Right lobe of liver (tissue), 6 donors: ENCODE measurements at regions not wholly inside any gene's neighbourhood (a gene's known extent, or its start where the extent isn't known, plus 50 kb on each side); places are given as distances from the start of the nearest gene placed in this dataset.

ENCODE experiments used
- ATAC-seq, 4 donors: fragments of 200-7000 bp; cut with Tn5 transposase; one replicate each; pipeline ENCODE4 v1.9.1; 2020; ENCODE audit warnings: mild to moderate bottlenecking in 4 of 4, moderate library complexity in 4 of 4
- DNase-seq, 3 donors: peaks; one replicate each; pipeline ENCODE4 v3.0.0-alpha.2; 2020
- H3K27ac ChIP-seq, 3 donors: fragments of 200-600 bp; one replicate each; pipeline ENCODE4 v1.8.0; 2022
- H3K27me3 ChIP-seq, 2 donors: fragments of 200-600 bp; one replicate each; pipeline ENCODE4 v1.8.0; 2022
- H3K36me3 ChIP-seq, 4 donors: fragments of 200-600 bp; sonication (generic) in 1 of 4; one replicate each; pipeline versions ENCODE4 v1.5.1 to v1.8.0; 2017 to 2022; ENCODE audit warnings: control low read depth in 1 of 4
- H3K4me1 ChIP-seq, 4 donors: fragments of 200-600 bp; sonication (generic) in 1 of 4; one replicate each; pipeline versions ENCODE4 v1.5.1 to v1.8.0; 2017 to 2022; ENCODE audit warnings: control low read depth in 1 of 4
- H3K4me3 ChIP-seq, 3 donors: fragments of 200-600 bp; one replicate each; pipeline ENCODE4 v1.8.0; 2022
- H3K9me3 ChIP-seq, 4 donors: fragments of 200-600 bp; sonication (generic) in 1 of 4; one replicate each; pipeline versions ENCODE4 v1.5.1 to v1.8.0; 2017 to 2022; ENCODE audit warnings: control low read depth in 1 of 4
- CTCF ChIP-seq, 4 donors: fragments of 200-600 bp in 3 of 4; fragments of 450-650 bp in 1 of 4; IDR thresholded peaks; one replicate each; pipeline versions ENCODE4 v1.5.1 to v1.8.0; 2016 to 2022; ENCODE audit warnings: antibody characterized with exemption in 4 of 4, mild to moderate bottlenecking in 2 of 4
- POLR2A ChIP-seq: fragments of 450-650 bp; IDR thresholded peaks from one replicate; pipeline ENCODE4 v1.6.1; 2017; ENCODE audit warnings: antibody characterized with exemption, mild to moderate bottlenecking
- WGBS: methylation state at CpG from one replicate; pipeline ENCODE4 v1.1.6; 2018; ENCODE audit warnings: low coverage, low lambda C conversion rate; ENCODE audit not compliant: insufficient coverage; ENCODE audit errors: missing lambda C conversion rate; 5-methylcytosine and 5-hydroxymethylcytosine counted together
- intact Hi-C, 2 donors: fragments of 100-400 bp; cut with DNase I; formaldehyde crosslinking; loops; one replicate each; pipeline versions ENCODE4 v1.11.2 to v1.14.1; 2022
- small RNA-seq, 2 experiments: library from RNA; depleted of rRNA; stranded (forward); fragments of <200 nt; gene quantifications; one replicate each; pipeline ENCODE3, GENCODE V24; 2016
- donor health status: DM: no; HTN: yes; CAD: no.
- donor health status: DM: no; HTN: no; CAD: no.
- donor health status: DM: no; HTN: no; CAD: no.
- donor health status: DM: no; HTN: yes; CAD: no.
- donor health status: DM: no; HTN: yes; CAD: no.

GRCh38 chr4:112994732-112995464, 54.6 kb upstream of the ANK2 start:
- TF ChIP-seq CTCF (IDR thresholded peaks at IDR 0.05) (no peak), POLR2A (no peak)
- H3K4me3 ChIP-seq, result no peak overlapping the region
- WGBS, result 73% methylated on average over 3 of the region's 3 CpGs

More at GRCh38 chr4:112994732-112995464, 54.6 kb upstream of the ANK2 start:
- no peaks in the 10 kb centered on the region for H3K27me3 ChIP-seq
- H3K36me3 ChIP-seq, result no peaks in the 10 kb centered on the region
- DNase-seq (no peak), ATAC-seq (no peak)
- H3K27ac ChIP-seq, result no peak overlapping the region
- H3K4me1 ChIP-seq, result no peaks in the 10 kb centered on the region
- intact Hi-C loops, result no loop called here
- no peaks in the 10 kb centered on the region for H3K9me3 ChIP-seq

Small RNA genes in the stretch of these regions (small RNA-seq; reads per million reads assigned to genes)
- gene AC017007.1, result 0 reads per million in 2 experiments
- 0 reads per million in 2 experiments for gene RF00019
